WI38 (cell line): ENCODE measurements at regions not wholly inside any gene's neighbourhood (a gene's known extent, or its start where the extent isn't known, plus 50 kb on each side); places are given as distances from the start of the nearest gene placed in this dataset.

Experiments used
- H3K4me3 ChIP-seq: 2 replicates; pipeline ENCODE4 v1.5.1; 2011; ENCODE audit warnings: low read depth, mild to moderate bottlenecking, control low read depth, low read length
- TF ChIP-seq, protein P1 (sequence below): IDR thresholded peaks from 2 replicates; pipeline ENCODE4 v1.5.1; 2012; ENCODE audit warnings: low read depth, mild to moderate bottlenecking, control low read depth, low read length

DNA sequence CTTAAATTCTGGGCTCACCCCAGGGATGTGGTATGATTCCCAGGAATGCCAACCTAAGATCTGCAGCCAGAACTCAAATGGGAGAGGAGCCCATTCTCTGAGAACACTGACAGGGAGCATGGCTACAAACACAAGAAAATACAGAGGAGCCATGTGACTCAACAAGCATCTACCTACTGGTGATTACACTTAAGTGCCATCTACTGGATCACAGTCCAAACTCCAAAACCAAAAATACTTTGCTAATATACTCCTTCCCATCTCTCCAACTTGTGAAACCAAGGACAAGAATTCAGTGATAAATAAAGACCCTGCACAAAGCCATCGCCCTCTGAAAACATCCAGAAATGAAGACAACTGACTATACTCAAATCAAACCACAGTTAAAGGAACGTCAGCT, 116.9 kb downstream of the NR4A2 start:
- TF ChIP-seq, protein P1, sequence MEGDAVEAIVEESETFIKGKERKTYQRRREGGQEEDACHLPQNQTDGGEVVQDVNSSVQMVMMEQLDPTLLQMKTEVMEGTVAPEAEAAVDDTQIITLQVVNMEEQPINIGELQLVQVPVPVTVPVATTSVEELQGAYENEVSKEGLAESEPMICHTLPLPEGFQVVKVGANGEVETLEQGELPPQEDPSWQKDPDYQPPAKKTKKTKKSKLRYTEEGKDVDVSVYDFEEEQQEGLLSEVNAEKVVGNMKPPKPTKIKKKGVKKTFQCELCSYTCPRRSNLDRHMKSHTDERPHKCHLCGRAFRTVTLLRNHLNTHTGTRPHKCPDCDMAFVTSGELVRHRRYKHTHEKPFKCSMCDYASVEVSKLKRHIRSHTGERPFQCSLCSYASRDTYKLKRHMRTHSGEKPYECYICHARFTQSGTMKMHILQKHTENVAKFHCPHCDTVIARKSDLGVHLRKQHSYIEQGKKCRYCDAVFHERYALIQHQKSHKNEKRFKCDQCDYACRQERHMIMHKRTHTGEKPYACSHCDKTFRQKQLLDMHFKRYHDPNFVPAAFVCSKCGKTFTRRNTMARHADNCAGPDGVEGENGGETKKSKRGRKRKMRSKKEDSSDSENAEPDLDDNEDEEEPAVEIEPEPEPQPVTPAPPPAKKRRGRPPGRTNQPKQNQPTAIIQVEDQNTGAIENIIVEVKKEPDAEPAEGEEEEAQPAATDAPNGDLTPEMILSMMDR, result no peak
- H3K4me3 ChIP-seq, result no peak overlapping the region

DNA sequence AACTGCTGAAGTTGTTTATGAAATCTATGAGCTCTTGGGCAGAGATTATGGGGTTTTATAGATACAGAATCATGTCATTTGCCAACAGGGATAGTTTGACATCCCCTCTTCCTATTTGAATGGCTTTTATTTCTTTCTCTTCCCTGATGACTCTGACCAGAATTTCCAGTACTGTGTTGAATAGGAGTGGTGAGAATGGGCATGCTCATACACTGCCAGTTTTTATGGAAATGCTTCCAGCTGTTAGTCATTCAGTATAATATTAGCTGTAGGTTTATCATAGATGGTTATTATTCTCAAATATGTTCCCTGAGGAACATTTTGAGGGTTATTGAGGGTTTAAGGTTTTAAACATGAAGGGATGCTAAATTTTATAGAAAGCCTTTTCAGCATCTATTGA, 121.2 kb downstream of the NR4A2 start:
- H3K4me3 ChIP-seq, result no peak overlapping the region
- TF ChIP-seq, protein P1, result no peak

- H3K4me3 ChIP-seq, result no peak overlapping the region
- TF ChIP-seq, protein P1, result no peak
These were observed 126.2 kb downstream of the NR4A2 start for GRCh38 chr2:156206355-156206754.

- TF ChIP-seq, protein P1, result no peak
- no peak overlapping the region for H3K4me3 ChIP-seq
These were observed 132.9 kb downstream of the NR4A2 start for GRCh38 chr2:156199588-156199987.

DNA sequence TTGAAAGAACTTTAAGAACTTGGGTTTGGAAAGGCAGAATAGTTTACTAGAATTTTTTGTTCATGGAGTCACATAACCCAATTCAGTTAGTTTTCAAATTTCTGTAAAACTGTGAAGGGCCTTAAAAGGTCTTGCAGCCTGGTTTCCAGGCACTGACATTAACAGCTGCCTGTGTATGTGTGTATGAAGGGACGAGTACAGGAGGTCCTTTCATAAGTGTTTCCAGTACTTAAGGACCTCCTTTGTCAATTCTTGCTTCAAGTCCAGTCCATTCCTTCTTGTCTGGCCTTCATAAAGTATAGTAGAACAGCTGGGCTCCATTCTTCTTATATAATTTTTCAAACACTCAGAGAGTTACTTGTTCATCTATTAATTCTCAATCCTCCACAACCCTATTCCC, 136.5 kb downstream of the NR4A2 start:
- TF ChIP-seq, protein P1, result no peak
- H3K4me3 ChIP-seq, result no peak overlapping the region

- no peak overlapping the region for H3K4me3 ChIP-seq
- TF ChIP-seq, protein P1, result no peak
These were observed 140.1 kb downstream of the NR4A2 start for GRCh38 chr2:156192468-156192867.

DNA sequence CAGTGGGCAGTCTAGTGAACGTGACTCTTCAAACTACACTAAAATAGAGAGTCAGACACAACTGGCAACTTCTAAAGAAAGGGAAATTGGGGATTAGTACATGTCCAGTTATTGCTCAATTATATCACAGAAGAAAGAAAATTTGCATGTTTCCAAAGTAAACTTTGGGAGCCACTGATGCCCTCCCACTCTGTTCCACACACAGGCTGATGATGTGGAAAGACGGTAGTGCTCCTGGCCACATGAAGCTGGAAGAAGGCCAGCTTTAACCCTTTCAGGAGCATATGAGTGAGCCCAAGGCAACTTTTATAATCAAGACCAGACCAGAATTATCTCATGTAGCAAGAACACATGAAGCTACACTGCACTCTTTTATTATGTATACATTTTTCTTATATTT, 141.0 kb downstream of the NR4A2 start:
- TF ChIP-seq, protein P1, result no peak
- no peak overlapping the region for H3K4me3 ChIP-seq
